ENCODE measurements at regions not wholly inside any gene's neighbourhood (a gene's known extent, or its start where the extent isn't known, plus 50 kb on each side); places are given as distances from the start of the nearest gene placed in this dataset.
"Not testable (repeated sequence)": the region's sequence is repeated elsewhere in the genome, so short reads cannot be mapped to it uniquely, and the experiment has no call there.

GRCh38 chr22:25281675-25282345 is 62.4 kb downstream of the CRYBB2 start:
- no peak for DNase-seq

- no peak for DNase-seq
Measured at GRCh38 chr22:25282346-25282670, 62.9 kb downstream of the CRYBB2 start.

- peak; percentile 5 for DNase-seq
Measured at GRCh38 chr22:25282671-25283561, 63.5 kb downstream of the CRYBB2 start.

- DNase-seq, result not testable (repeated sequence)
Measured at GRCh38 chr22:25288481-25288880, 69.0 kb downstream of the CRYBB2 start.

GRCh38 chr22:25301912-25302311 is 82.5 kb downstream of the CRYBB2 start:
- not testable (repeated sequence) for DNase-seq

- DNase-seq, result not testable (repeated sequence)
Measured at GRCh38 chr22:25309586-25309985, 90.1 kb downstream of the CRYBB2 start.

- DNase-seq, result not testable (repeated sequence)
Measured at GRCh38 chr22:25311924-25312323, 92.5 kb downstream of the CRYBB2 start.

- no peak for DNase-seq
Measured at GRCh38 chr22:25318081-25318823, 98.8 kb downstream of the CRYBB2 start.

GRCh38 chr22:25327018-25327755 is 107.7 kb downstream of the CRYBB2 start:
- DNase-seq, result no peak

GRCh38 chr22:25331050-25331449 is 111.6 kb downstream of the CRYBB2 start:
- no peak for DNase-seq

GRCh38 chr22:25331911-25332310 is 112.5 kb downstream of the CRYBB2 start:
- not testable (repeated sequence) for DNase-seq

- no peak for DNase-seq
Measured at GRCh38 chr22:25332386-25332785, 112.9 kb downstream of the CRYBB2 start.

GRCh38 chr22:25334162-25334490 is 114.7 kb downstream of the CRYBB2 start:
- DNase-seq, result peak; percentile 82

GRCh38 chr22:25334631-25335030 is 115.2 kb downstream of the CRYBB2 start:
- not testable (repeated sequence) for DNase-seq

- not testable (repeated sequence) for DNase-seq
Measured at GRCh38 chr22:25335276-25335675, 115.8 kb downstream of the CRYBB2 start.

- not testable (repeated sequence) for DNase-seq
Measured at GRCh38 chr22:25340536-25340935, 121.1 kb downstream of the CRYBB2 start.

GRCh38 chr22:25344366-25344765 is 124.9 kb downstream of the CRYBB2 start:
- not testable (repeated sequence) for DNase-seq

- no peak for DNase-seq
Measured at GRCh38 chr22:25346859-25347751, 127.7 kb downstream of the CRYBB2 start.

- no peak for DNase-seq
Measured at GRCh38 chr22:25347752-25348102, 128.3 kb downstream of the CRYBB2 start.

GRCh38 chr22:25348391-25348790 is 129.0 kb downstream of the CRYBB2 start:
- DNase-seq, result no peak

GRCh38 chr22:25348996-25349395 is 129.6 kb downstream of the CRYBB2 start:
- DNase-seq, result not testable (repeated sequence)

GRCh38 chr22:25350551-25350971 is 131.1 kb downstream of the CRYBB2 start:
- no peak for DNase-seq

All from hematopoietic multipotent progenitor cell treated with erythropoietin and hydrocortisone succinate and interleukin-3 and kit ligand, for 6 days (in vitro differentiated cells).